A549 (cell line): ENCODE measurements at regions not wholly inside any gene's neighbourhood (a gene's known extent, or its start where the extent isn't known, plus 50 kb on each side); places are given as distances from the start of the nearest gene placed in this dataset.

Experiments
- ATAC-seq, 2 experiments: fragments of 200-7000 bp in 1 of 2; fragments of >200 bp in 1 of 2; cut with Nextera tagmentation in 1 of 2; cut with Tn5 transposase in 1 of 2; 3 replicates each; pipeline versions ENCODE4 v1.8.0 to v1.9.1; 2018 to 2020; ENCODE audit warnings: mild to moderate bottlenecking in 1 of 2, moderate library complexity in 1 of 2
- CTCF ChIA-PET: fragments of 300-600 bp; sonication (Branson Sonifier 250); formaldehyde crosslinking; extraction: SDS; loops from one replicate; lab custom pipeline; 2021; ENCODE audit warnings: antibody characterized with exemption, inconsistent platforms; lab: Yijun Ruan, JAX
- POLR2A ChIA-PET: fragments of 350-600 bp; formaldehyde crosslinking; extraction: SDS; loops from one replicate; lab custom pipeline; 2021; ENCODE audit warnings: antibody characterized with exemption, inconsistent platforms; lab: Yijun Ruan, JAX
- DNase-seq, 2 experiments: peaks; one replicate each; pipeline versions ENCODE4 v3.0.0 to v3.0.0-alpha.2; 2011 to 2016; ENCODE audit warnings: low read depth in 1 of 2, low spot score in 1 of 2
- FAIRE-seq: peaks from 2 replicates; lab custom pipeline; 2011; peaks lifted over from hg19 to GRCh38; lab: Jason Lieb, UNC
- H3K27ac ChIP-seq, 2 experiments: fragments of >200 bp; sonication (Bioruptor Twin); formaldehyde crosslinking; 3 replicates each; pipeline ENCODE4 v1.5.1; 2016 to 2017
- H3K4me1 ChIP-seq: fragments of >200 bp; sonication (Bioruptor Twin); formaldehyde crosslinking; 3 replicates; pipeline ENCODE4 v1.6.1; 2016
- H3K4me2 ChIP-seq: fragments of >200 bp; sonication (Bioruptor Twin); formaldehyde crosslinking; 3 replicates; pipeline ENCODE4 v1.6.1; 2016
- H3K4me3 ChIP-seq: fragments of >200 bp; sonication (Bioruptor Twin); formaldehyde crosslinking; 3 replicates; pipeline ENCODE4 v1.5.1; 2016
- H3K9me3 ChIP-seq: fragments of >200 bp; sonication (Bioruptor Twin); formaldehyde crosslinking; 3 replicates; pipeline ENCODE4 v1.6.1; 2016
- CEBPB ChIP-seq, 2 experiments: fragments of >200 bp in 1 of 2; sonication (Bioruptor Twin) in 1 of 2; formaldehyde crosslinking in 1 of 2; IDR thresholded peaks; 2 replicates each; pipeline ENCODE4 v1.6.1; 2012 to 2016
- EP300 ChIP-seq, 2 experiments: fragments of >200 bp; sonication (Bioruptor Twin); formaldehyde crosslinking; IDR thresholded peaks; 2 replicates in 1 of 2; 3 replicates in 1 of 2; pipeline ENCODE4 v1.6.1; 2016 to 2017
- FOSL2 ChIP-seq, 2 experiments: fragments of 450-650 bp in 1 of 2; fragments of >200 bp in 1 of 2; sonication (Bioruptor Twin) in 1 of 2; formaldehyde crosslinking; IDR thresholded peaks; 2 replicates each; pipeline versions ENCODE4 v1.5.0 to v1.6.1; 2016 to 2020; ENCODE audit warnings: mild to moderate bottlenecking in 1 of 2, moderate library complexity in 1 of 2
- FOXS1 ChIP-seq: fragments of 250-450 bp; sonication (Bioruptor Pico); IDR thresholded peaks from 2 replicates; pipeline ENCODE4 v1.5.0; 2020; ENCODE audit warnings: mild to moderate bottlenecking, moderate library complexity
- HMGXB4 ChIP-seq: fragments of 250-450 bp; sonication (Bioruptor Pico); IDR thresholded peaks from 2 replicates; pipeline ENCODE4 v1.5.0; 2021; ENCODE audit warnings: mild to moderate bottlenecking, moderate library complexity, borderline replicate concordance
- MAZ ChIP-seq: fragments of 150-350 bp; IDR thresholded peaks from 2 replicates; pipeline ENCODE4 v1.6.1; 2014; ENCODE audit warnings: antibody characterized with exemption, low read depth, low read length, borderline replicate concordance
- NFE2L2 ChIP-seq: fragments of 150-350 bp; conservative IDR thresholded peaks from 2 replicates; pipeline ENCODE4 v1.6.1; 2014; ENCODE audit warnings: low read length
- PHF8 ChIP-seq: fragments of 200-600 bp; sonication (generic); IDR thresholded peaks from 2 replicates; pipeline ENCODE4 v1.6.1; 2016; ENCODE audit warnings: low read depth, mild to moderate bottlenecking, antibody characterized with exemption, moderate library complexity, borderline replicate concordance
- RCOR1 ChIP-seq: fragments of 150-350 bp; IDR thresholded peaks from 2 replicates; pipeline ENCODE4 v1.6.1; 2014; ENCODE audit warnings: antibody characterized with exemption, low read length, low read depth
- REST ChIP-seq: fragments of 200-600 bp; sonication (generic); IDR thresholded peaks from 2 replicates; pipeline ENCODE4 v1.6.1; 2016; ENCODE audit warnings: antibody characterized with exemption, mild to moderate bottlenecking, moderate library complexity
- RNF2 ChIP-seq: fragments of 200-600 bp; sonication (generic); IDR thresholded peaks from 2 replicates; pipeline ENCODE4 v1.6.1; 2016; ENCODE audit warnings: low read depth, mild to moderate bottlenecking, antibody characterized with exemption, moderate library complexity, borderline replicate concordance
- USF2 ChIP-seq: fragments of 450-650 bp; IDR thresholded peaks from 2 replicates; pipeline ENCODE4 v1.6.1; 2014; ENCODE audit warnings: antibody characterized with exemption
- ZFP36 ChIP-seq: fragments of 450-650 bp; IDR thresholded peaks from 2 replicates; pipeline ENCODE4 v1.6.1; 2014; ENCODE audit warnings: borderline replicate concordance; ENCODE audit not compliant: partially characterized antibody
- ZNF302 ChIP-seq: fragments of 250-450 bp; sonication (Bioruptor Pico); IDR thresholded peaks from 2 replicates; pipeline ENCODE4 v1.9.0; 2021; ENCODE audit warnings: inconsistent platforms, mild to moderate bottlenecking, moderate library complexity
- ZSCAN20 ChIP-seq: fragments of 250-450 bp; sonication (Bioruptor Pico); IDR thresholded peaks from 2 replicates; pipeline ENCODE4 v1.8.0; 2022; ENCODE audit warnings: mild to moderate bottlenecking, moderate library complexity
- WGBS: methylation state at CpG from one replicate; pipeline ENCODE4 v1.1.6; 2017; ENCODE audit errors: missing lambda C conversion rate; 5-methylcytosine and 5-hydroxymethylcytosine counted together
- TF ChIP-seq, protein P1 (sequence below): IDR thresholded peaks from 2 replicates; pipeline ENCODE4 v1.6.1; 2012
- TF ChIP-seq, protein P2 (sequence below): fragments of >200 bp; sonication (Bioruptor Twin); formaldehyde crosslinking; IDR thresholded peaks from 3 replicates; pipeline ENCODE4 v1.6.1; 2016

DNA sequence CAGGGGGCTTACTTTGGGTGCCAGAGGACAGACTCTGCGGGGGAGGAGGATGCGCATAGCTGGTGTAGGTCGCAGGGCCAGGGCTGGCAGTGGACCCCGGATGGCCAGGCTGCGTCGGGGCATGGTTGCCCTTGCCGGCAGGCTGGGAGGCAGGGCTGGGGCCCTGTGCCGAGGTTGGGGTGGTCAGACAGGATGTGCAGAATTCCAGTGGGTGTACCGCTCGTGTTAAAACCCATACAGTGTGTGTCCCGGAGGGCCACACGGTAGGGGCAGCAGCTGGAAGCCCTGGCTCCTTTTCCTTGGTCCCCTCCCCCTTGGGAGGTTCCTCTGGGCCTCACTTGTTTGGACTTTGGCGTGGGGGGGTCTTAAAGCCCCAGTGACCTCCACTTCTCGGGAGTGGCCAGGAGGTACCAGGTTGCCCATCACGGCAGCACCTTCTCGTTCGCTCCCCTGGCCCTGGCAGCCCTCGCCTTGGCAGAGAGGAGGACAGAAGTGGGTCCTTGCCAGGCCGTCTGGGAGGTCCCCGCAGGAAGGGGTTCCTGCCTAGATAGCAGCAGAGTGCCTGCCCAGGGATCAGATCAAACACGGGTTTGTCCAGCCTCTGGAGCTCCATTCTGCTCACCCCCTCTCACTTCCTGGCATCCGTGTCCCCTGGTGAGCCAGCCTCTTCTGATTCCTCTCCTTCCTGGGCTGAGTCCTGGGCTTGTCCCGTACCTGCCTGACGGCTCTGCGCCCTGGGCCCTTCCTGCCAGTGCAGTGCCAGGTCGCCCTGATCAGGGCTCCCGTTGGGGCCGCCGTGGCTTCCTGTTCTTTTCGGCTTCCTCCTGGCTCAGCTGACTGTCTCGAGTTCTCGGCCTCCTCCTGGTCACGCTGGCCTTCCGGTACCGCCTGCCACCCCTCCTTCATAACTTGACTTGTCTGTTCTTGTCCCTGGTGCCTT is 56.7 kb upstream of the HGFAC start:
- no peak overlapping the region for H3K4me2 ChIP-seq
- H3K27ac ChIP-seq: 0 out of 6 replicates have a peak overlapping the region, but pooled peaks of 1 of the 2 experiments have one; percentile 21
- DNase-seq (no peak), FAIRE-seq (no peak), ATAC-seq (no peak; a peak in 2 of 6 replicates)
- H3K4me3 ChIP-seq: no peak overlapping the region
- peaks cover 8% of the 10 kb centered on the region for H3K9me3 ChIP-seq
- 87% methylated on average over 29 of the region's 35 CpGs for WGBS
- H3K4me1 ChIP-seq: no peaks in the 10 kb centered on the region
- ChIA-PET CTCF (no interaction called here), POLR2A (no interaction called here)
- TF ChIP-seq USF2: no peak
- TF ChIP-seq, protein P1, sequence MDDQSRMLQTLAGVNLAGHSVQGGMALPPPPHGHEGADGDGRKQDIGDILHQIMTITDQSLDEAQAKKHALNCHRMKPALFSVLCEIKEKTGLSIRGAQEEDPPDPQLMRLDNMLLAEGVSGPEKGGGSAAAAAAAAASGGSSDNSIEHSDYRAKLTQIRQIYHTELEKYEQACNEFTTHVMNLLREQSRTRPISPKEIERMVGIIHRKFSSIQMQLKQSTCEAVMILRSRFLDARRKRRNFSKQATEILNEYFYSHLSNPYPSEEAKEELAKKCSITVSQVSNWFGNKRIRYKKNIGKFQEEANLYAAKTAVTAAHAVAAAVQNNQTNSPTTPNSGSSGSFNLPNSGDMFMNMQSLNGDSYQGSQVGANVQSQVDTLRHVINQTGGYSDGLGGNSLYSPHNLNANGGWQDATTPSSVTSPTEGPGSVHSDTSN: no peak
- no peak for TF ChIP-seq MAZ
- no peak for TF ChIP-seq ZFP36
- TF ChIP-seq CEBPB (IDR thresholded peaks at IDR 0.05): no peak
- no peak for TF ChIP-seq ZNF302 (CRISPR knock-in tag)
- no peak for TF ChIP-seq PHF8
- no peak for TF ChIP-seq REST
- no peak for TF ChIP-seq EP300 (IDR thresholded peaks at IDR 0.05)
- TF ChIP-seq NFE2L2: no peak
- no peak for TF ChIP-seq HMGXB4 (CRISPR knock-in tag)
- no peak for TF ChIP-seq FOXS1 (CRISPR knock-in tag)
- no peak for TF ChIP-seq RNF2
- no peak for TF ChIP-seq RCOR1

DNA sequence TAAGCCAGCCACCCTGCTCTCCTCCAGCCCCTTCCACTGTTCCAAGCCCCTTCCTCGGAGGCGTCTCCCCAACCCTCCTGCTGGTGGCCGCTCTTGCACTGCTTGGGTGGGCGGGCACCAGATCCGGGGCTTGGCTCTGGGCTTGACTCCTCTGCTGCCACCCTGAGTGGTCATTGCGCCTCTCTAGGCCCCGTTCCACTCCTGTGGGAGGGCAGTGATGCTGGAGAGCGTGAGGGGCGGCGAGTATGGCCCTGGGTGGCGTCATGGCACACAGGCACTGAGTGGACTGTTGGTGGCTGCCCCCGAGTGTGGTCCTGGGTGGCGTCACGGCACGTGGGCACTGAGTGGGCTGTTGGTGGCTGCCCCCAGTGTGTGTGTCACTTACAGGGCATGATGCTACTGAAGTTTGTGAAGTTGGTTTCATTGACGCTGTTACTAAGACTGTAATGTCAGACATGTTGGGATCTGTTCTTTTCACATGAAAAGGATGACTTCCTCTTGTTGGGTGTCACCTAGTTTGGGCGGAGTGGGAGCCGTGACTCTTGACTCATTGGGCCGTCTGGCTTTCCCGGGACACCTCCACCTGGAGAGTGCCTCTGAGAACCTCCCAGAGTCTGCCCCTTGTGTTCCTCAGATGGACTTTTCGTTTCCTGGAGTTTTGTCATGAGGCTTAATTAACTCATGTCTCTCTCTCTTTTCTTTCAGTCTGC is 55.9 kb upstream of the HGFAC start:
- FAIRE-seq: no peak
- ATAC-seq: no peak
- WGBS: 72% methylated on average over 10 of the region's 21 CpGs
- CTCF ChIA-PET: no interaction called here
- H3K27ac ChIP-seq: no peak overlapping the region
- POLR2A ChIA-PET: no interaction called here
- H3K4me1 ChIP-seq: no peaks in the 10 kb centered on the region
- DNase-seq: no peak
- peaks cover 1% of the 10 kb centered on the region; the same call in 1 of the 3 replicates for H3K9me3 ChIP-seq
- TF ChIP-seq FOSL2 (IDR thresholded peaks at IDR 0.05) (no peak), FOSL2 (CRISPR knock-in tag; IDR thresholded peaks at IDR 0.05) (no peak), ZSCAN20 (CRISPR knock-in tag) (no peak)
- TF ChIP-seq, protein P2, sequence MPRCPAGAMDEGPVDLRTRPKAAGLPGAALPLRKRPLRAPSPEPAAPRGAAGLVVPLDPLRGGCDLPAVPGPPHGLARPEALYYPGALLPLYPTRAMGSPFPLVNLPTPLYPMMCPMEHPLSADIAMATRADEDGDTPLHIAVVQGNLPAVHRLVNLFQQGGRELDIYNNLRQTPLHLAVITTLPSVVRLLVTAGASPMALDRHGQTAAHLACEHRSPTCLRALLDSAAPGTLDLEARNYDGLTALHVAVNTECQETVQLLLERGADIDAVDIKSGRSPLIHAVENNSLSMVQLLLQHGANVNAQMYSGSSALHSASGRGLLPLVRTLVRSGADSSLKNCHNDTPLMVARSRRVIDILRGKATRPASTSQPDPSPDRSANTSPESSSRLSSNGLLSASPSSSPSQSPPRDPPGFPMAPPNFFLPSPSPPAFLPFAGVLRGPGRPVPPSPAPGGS: no peak
- TF ChIP-seq, all 56 proteins: peak for 0
- no peak overlapping the region for H3K4me3 ChIP-seq
- no peak overlapping the region for H3K4me2 ChIP-seq
